Endothelial cell (in vitro differentiated cells): ENCODE measurements at regions not wholly inside any gene's neighbourhood (a gene's known extent, or its start where the extent isn't known, plus 50 kb on each side); places are given as distances from the start of the nearest gene placed in this dataset.

Source experiments
- DNase-seq: peaks from one replicate; pipeline ENCODE4 v3.0.0; 2021; ENCODE audit warnings: low spot score
- H3K27ac Mint-ChIP-seq: one replicate; pipeline ENCODE4 v1.8.0; 2021; ENCODE audit warnings: mixed read lengths, inconsistent platforms; ENCODE audit not compliant: unreplicated experiment
- H3K27me3 Mint-ChIP-seq: one replicate; pipeline ENCODE4 v1.8.0; 2021; ENCODE audit warnings: mild to moderate bottlenecking, moderate library complexity, mixed read lengths, inconsistent platforms; ENCODE audit not compliant: unreplicated experiment
- H3K36me3 Mint-ChIP-seq: one replicate; pipeline ENCODE4 v1.8.0; 2021; ENCODE audit warnings: mild to moderate bottlenecking, low read depth, mixed read lengths, inconsistent platforms; ENCODE audit not compliant: unreplicated experiment
- H3K4me1 Mint-ChIP-seq: one replicate; pipeline ENCODE4 v1.8.0; 2021; ENCODE audit warnings: mild to moderate bottlenecking, mixed read lengths, inconsistent platforms; ENCODE audit not compliant: unreplicated experiment
- H3K4me3 Mint-ChIP-seq: one replicate; pipeline ENCODE4 v1.8.0; 2021; ENCODE audit warnings: mild to moderate bottlenecking, mixed read lengths, inconsistent platforms; ENCODE audit not compliant: unreplicated experiment
- H3K9me3 Mint-ChIP-seq: one replicate; pipeline ENCODE4 v1.8.0; 2021; ENCODE audit warnings: mixed read lengths, inconsistent platforms; ENCODE audit not compliant: unreplicated experiment
- TF ChIP-seq, protein P1 (sequence below): fragments of 200-600 bp; sonication (generic); IDR thresholded peaks from one replicate; pipeline ENCODE4 v1.5.0; 2021; ENCODE audit warnings: antibody characterized with exemption; ENCODE audit not compliant: unreplicated experiment

GRCh38 chr6:97850458-97851212 is 567.6 kb upstream of the MMS22L start:
- H3K9me3 Mint-ChIP-seq, result no peaks in the 10 kb centered on the region
- no peak overlapping the region for H3K4me3 Mint-ChIP-seq
- TF ChIP-seq, protein P1, sequence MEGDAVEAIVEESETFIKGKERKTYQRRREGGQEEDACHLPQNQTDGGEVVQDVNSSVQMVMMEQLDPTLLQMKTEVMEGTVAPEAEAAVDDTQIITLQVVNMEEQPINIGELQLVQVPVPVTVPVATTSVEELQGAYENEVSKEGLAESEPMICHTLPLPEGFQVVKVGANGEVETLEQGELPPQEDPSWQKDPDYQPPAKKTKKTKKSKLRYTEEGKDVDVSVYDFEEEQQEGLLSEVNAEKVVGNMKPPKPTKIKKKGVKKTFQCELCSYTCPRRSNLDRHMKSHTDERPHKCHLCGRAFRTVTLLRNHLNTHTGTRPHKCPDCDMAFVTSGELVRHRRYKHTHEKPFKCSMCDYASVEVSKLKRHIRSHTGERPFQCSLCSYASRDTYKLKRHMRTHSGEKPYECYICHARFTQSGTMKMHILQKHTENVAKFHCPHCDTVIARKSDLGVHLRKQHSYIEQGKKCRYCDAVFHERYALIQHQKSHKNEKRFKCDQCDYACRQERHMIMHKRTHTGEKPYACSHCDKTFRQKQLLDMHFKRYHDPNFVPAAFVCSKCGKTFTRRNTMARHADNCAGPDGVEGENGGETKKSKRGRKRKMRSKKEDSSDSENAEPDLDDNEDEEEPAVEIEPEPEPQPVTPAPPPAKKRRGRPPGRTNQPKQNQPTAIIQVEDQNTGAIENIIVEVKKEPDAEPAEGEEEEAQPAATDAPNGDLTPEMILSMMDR, result no peak
- no peaks in the 10 kb centered on the region for H3K36me3 Mint-ChIP-seq
- no peaks in the 10 kb centered on the region for H3K27me3 Mint-ChIP-seq
- no peaks in the 10 kb centered on the region for H3K4me1 Mint-ChIP-seq
- H3K27ac Mint-ChIP-seq, result no peak overlapping the region
- no peak for DNase-seq

- no peak overlapping the region for H3K4me3 Mint-ChIP-seq
- H3K36me3 Mint-ChIP-seq, result no peaks in the 10 kb centered on the region
- H3K4me1 Mint-ChIP-seq, result no peaks in the 10 kb centered on the region
- DNase-seq, result no peak
- no peaks in the 10 kb centered on the region for H3K9me3 Mint-ChIP-seq
- no peak overlapping the region for H3K27ac Mint-ChIP-seq
- TF ChIP-seq, protein P1, result no peak
- no peaks in the 10 kb centered on the region for H3K27me3 Mint-ChIP-seq
These were observed 580.7 kb upstream of the MMS22L start for GRCh38 chr6:97863697-97864096.

- Mint-ChIP-seq H3K27me3 (no peaks in the 10 kb centered on the region), H3K4me1 (no peaks in the 10 kb centered on the region), H3K36me3 (no peaks in the 10 kb centered on the region), H3K4me3 (no peak overlapping the region), H3K27ac (no peak overlapping the region), H3K9me3 (no peaks in the 10 kb centered on the region)
- DNase-seq, result no peak
- TF ChIP-seq, protein P1, result no peak
These were observed 581.4 kb upstream of the MMS22L start for GRCh38 chr6:97864366-97864765.

- H3K9me3 Mint-ChIP-seq, result no peaks in the 10 kb centered on the region
- no peaks in the 10 kb centered on the region for H3K36me3 Mint-ChIP-seq
- no peaks in the 10 kb centered on the region for H3K4me1 Mint-ChIP-seq
- no peak overlapping the region for H3K4me3 Mint-ChIP-seq
- TF ChIP-seq, protein P1, result no peak
- no peak for DNase-seq
- H3K27ac Mint-ChIP-seq, result no peak overlapping the region
- H3K27me3 Mint-ChIP-seq, result no peaks in the 10 kb centered on the region
These were observed 581.8 kb upstream of the MMS22L start for GRCh38 chr6:97864826-97865225.

DNA sequence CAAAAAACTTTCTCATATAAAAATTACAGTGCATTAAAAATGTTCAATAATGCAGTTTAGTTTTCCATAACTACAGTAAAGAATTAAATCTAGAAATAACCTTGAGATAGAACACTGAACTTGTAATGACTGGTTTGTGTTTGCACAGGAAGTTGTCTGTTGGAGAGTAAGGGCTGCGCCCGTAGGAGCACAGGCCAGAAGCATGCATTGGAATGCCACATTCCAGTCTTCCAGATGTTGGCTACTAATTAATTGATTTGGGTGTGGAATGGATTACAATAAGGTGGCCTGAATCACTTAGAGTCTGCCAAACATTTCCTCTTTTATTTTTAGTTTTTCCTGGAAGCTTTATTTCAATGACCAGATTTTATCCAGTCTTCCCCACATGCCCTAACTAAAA is 582.6 kb upstream of the MMS22L start:
- TF ChIP-seq, protein P1, result no peak
- H3K27me3 Mint-ChIP-seq, result no peaks in the 10 kb centered on the region
- H3K27ac Mint-ChIP-seq, result no peak overlapping the region
- H3K4me3 Mint-ChIP-seq, result no peak overlapping the region
- H3K9me3 Mint-ChIP-seq, result no peaks in the 10 kb centered on the region
- H3K36me3 Mint-ChIP-seq, result no peaks in the 10 kb centered on the region
- H3K4me1 Mint-ChIP-seq, result no peaks in the 10 kb centered on the region
- no peak for DNase-seq
